Panc1 (cell line): ENCODE measurements at regions not wholly inside any gene's neighbourhood (a gene's known extent, or its start where the extent isn't known, plus 50 kb on each side); places are given as distances from the start of the nearest gene placed in this dataset.

Experiments
- ATAC-seq: fragments of 200-7000 bp; cut with Tn5 transposase; 2 replicates; pipeline ENCODE4 v1.9.1; 2020; ENCODE audit warnings: mild to moderate bottlenecking, moderate library complexity
- BruUV-seq: library from RNA; stranded (reverse); fragments of 400-500 nt; replicated peaks from 2 replicates; lab custom pipeline; 2021; lab: Mats Ljungman, UMichigan
- CTCF ChIA-PET: fragments of 300-600 bp; sonication (Branson Sonifier 250); formaldehyde crosslinking; loops from one replicate; lab custom pipeline; 2022; ENCODE audit warnings: antibody characterized with exemption; lab: Charles Lee
- POLR2A ChIA-PET: fragments of 300-600 bp; sonication (Branson Sonifier 250); formaldehyde crosslinking; loops from one replicate; lab custom pipeline; 2022; ENCODE audit warnings: antibody characterized with exemption; lab: Charles Lee
- DNase-seq: peaks from one replicate; pipeline ENCODE4 v3.0.0-alpha.2; 2010; ENCODE audit warnings: low read depth, low spot score
- H3K27ac ChIP-seq: 2 replicates; pipeline ENCODE4 v1.5.1; 2011; ENCODE audit warnings: mild to moderate bottlenecking, low read length, inconsistent platforms
- H3K27me3 ChIP-seq: fragments of 200-500 bp; sonication (Bioruptor generic); 2 replicates; pipeline ENCODE4 v1.6.0; 2014; ENCODE audit warnings: low read length, inconsistent platforms; ENCODE audit not compliant: control insufficient read depth, insufficient read depth
- H3K36me3 ChIP-seq: fragments of 200-500 bp; sonication (Bioruptor generic); 2 replicates; pipeline ENCODE4 v1.5.1; 2014; ENCODE audit warnings: inconsistent platforms, mild to moderate bottlenecking, low read length, moderate library complexity; ENCODE audit not compliant: control insufficient read depth, insufficient read depth
- H3K4me1 ChIP-seq: 2 replicates; pipeline ENCODE4 v1.5.1; 2011; ENCODE audit warnings: inconsistent platforms, mild to moderate bottlenecking, low read length, moderate library complexity; ENCODE audit not compliant: control insufficient read depth, insufficient read depth
- H3K4me3 ChIP-seq, 2 experiments: 2 replicates each; pipeline ENCODE4 v1.5.1; 2011 to 2012; ENCODE audit warnings: low read depth in 2 of 2, low read length in 2 of 2, mild to moderate bottlenecking in 2 of 2, inconsistent platforms in 1 of 2, moderate library complexity in 1 of 2
- H3K9me3 ChIP-seq: fragments of 200-500 bp; sonication (Bioruptor generic); 2 replicates; pipeline ENCODE4 v1.5.1; 2014; ENCODE audit warnings: low read depth, mild to moderate bottlenecking, inconsistent platforms, low read length, moderate library complexity; ENCODE audit not compliant: control insufficient read depth, insufficient read depth
- POLR2AphosphoS5 ChIP-seq: IDR thresholded peaks from 2 replicates; pipeline ENCODE4 v1.6.1; 2012; ENCODE audit warnings: mild to moderate bottlenecking, low read depth, low read length, moderate library complexity
- SIN3A ChIP-seq: IDR thresholded peaks from 2 replicates; pipeline ENCODE4 v1.6.1; 2012; ENCODE audit warnings: low read depth, mild to moderate bottlenecking, low read length, moderate library complexity, borderline replicate concordance; ENCODE audit not compliant: insufficient read depth
- TCF7L2 ChIP-seq: IDR thresholded peaks from 2 replicates; pipeline ENCODE4 v1.6.1; 2011; ENCODE audit warnings: mild to moderate bottlenecking, low read depth, low read length, inconsistent platforms
- in situ Hi-C: cut with HindIII; loops from 2 replicates; pipeline ENCODE4 v1.10.0; 2016; ENCODE audit warnings: low sequenced_read_pairs, low pct_unique_long_range_greater_than_20kb
- intact Hi-C: fragments of 100-400 bp; cut with micrococcal nuclease; formaldehyde crosslinking; loops from one replicate; pipeline ENCODE4 v1.10.0; 2022; ENCODE audit not compliant: unreplicated experiment
- TF ChIP-seq, protein P1 (sequence below), 2 experiments: IDR thresholded peaks; 2 replicates each; pipeline ENCODE4 v1.6.1; 2011 to 2012; ENCODE audit warnings: low read depth in 2 of 2, control low read depth in 1 of 2, low read length in 1 of 2, mild to moderate bottlenecking in 1 of 2, moderate library complexity in 1 of 2; ENCODE audit not compliant: insufficient read depth in 1 of 2
- TF ChIP-seq, protein P2 (sequence below): fragments of 450-650 bp; IDR thresholded peaks from 2 replicates; pipeline ENCODE4 v1.5.1; 2017; ENCODE audit warnings: mild to moderate bottlenecking

DNA sequence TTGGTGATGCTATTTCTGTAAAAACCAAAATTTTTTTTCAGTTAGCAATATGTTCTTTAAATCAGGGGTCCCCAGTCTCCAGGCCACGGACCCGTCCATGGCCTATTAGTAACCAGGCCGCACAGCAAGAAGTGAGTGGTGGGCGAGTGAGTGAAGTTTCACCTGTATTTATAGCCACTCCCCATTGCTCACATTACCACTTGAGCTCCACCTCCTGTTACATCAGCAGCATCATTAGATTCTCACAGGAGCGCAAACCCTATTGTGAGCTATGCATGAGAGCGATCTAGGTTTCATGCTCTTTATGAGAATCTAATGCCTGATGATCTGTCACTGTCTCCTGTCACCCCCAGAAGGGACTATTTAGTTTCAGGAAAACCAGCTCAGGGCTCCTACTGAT, 58.9 kb upstream of the SLC7A1 start:
- Histone ChIP-seq H3K4me3 (no peak overlapping the region), H3K36me3 (no peaks in the 10 kb centered on the region), H3K27me3 (0 out of 2 replicates have a peak, but pooled peaks cover 2% of the 10 kb centered on the region), H3K27ac (no peak overlapping the region), H3K4me1 (no peaks in the 10 kb centered on the region), H3K9me3 (no peaks in the 10 kb centered on the region)
- TF ChIP-seq POLR2AphosphoS5 (no peak), TCF7L2 (no peak), SIN3A (no peak)
- TF ChIP-seq, protein P1, sequence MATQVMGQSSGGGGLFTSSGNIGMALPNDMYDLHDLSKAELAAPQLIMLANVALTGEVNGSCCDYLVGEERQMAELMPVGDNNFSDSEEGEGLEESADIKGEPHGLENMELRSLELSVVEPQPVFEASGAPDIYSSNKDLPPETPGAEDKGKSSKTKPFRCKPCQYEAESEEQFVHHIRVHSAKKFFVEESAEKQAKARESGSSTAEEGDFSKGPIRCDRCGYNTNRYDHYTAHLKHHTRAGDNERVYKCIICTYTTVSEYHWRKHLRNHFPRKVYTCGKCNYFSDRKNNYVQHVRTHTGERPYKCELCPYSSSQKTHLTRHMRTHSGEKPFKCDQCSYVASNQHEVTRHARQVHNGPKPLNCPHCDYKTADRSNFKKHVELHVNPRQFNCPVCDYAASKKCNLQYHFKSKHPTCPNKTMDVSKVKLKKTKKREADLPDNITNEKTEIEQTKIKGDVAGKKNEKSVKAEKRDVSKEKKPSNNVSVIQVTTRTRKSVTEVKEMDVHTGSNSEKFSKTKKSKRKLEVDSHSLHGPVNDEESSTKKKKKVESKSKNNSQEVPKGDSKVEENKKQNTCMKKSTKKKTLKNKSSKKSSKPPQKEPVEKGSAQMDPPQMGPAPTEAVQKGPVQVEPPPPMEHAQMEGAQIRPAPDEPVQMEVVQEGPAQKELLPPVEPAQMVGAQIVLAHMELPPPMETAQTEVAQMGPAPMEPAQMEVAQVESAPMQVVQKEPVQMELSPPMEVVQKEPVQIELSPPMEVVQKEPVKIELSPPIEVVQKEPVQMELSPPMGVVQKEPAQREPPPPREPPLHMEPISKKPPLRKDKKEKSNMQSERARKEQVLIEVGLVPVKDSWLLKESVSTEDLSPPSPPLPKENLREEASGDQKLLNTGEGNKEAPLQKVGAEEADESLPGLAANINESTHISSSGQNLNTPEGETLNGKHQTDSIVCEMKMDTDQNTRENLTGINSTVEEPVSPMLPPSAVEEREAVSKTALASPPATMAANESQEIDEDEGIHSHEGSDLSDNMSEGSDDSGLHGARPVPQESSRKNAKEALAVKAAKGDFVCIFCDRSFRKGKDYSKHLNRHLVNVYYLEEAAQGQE (IDR thresholded peaks at IDR 0.05; ENCODE audit: insufficient read depth in 1 of 2, low read depth in 2 of 2, low read length in 1 of 2), result no peak
- TF ChIP-seq, protein P2, sequence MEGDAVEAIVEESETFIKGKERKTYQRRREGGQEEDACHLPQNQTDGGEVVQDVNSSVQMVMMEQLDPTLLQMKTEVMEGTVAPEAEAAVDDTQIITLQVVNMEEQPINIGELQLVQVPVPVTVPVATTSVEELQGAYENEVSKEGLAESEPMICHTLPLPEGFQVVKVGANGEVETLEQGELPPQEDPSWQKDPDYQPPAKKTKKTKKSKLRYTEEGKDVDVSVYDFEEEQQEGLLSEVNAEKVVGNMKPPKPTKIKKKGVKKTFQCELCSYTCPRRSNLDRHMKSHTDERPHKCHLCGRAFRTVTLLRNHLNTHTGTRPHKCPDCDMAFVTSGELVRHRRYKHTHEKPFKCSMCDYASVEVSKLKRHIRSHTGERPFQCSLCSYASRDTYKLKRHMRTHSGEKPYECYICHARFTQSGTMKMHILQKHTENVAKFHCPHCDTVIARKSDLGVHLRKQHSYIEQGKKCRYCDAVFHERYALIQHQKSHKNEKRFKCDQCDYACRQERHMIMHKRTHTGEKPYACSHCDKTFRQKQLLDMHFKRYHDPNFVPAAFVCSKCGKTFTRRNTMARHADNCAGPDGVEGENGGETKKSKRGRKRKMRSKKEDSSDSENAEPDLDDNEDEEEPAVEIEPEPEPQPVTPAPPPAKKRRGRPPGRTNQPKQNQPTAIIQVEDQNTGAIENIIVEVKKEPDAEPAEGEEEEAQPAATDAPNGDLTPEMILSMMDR, result no peak
- BruUV-seq, result no TSS peak
- DNase-seq (no peak), ATAC-seq (no peak)
- POLR2A ChIA-PET, result no interaction called here
- CTCF ChIA-PET, result no interaction called here
- intact Hi-C loops, result no loop called here
- in situ Hi-C loops, result no loop called here

GRCh38 chr13:29648760-29649159, 53.3 kb upstream of the SLC7A1 start:
- BruUV-seq, result no TSS peak
- CTCF ChIA-PET, result no interaction called here
- no peaks in the 10 kb centered on the region for H3K9me3 ChIP-seq
- no peak overlapping the region for H3K4me3 ChIP-seq
- peaks cover 6% of the 10 kb centered on the region; the same call in 1 of the 2 replicates for H3K27me3 ChIP-seq
- H3K27ac ChIP-seq, result no peak overlapping the region
- no peak for ATAC-seq
- in situ Hi-C loops (no loop called here), intact Hi-C loops (no loop called here)
- no peak for TF ChIP-seq SIN3A
- TF ChIP-seq, protein P2, result no peak
- POLR2A ChIA-PET, result no interaction called here
- no peaks in the 10 kb centered on the region for H3K36me3 ChIP-seq
- no peak for DNase-seq
- H3K4me1 ChIP-seq, result no peaks in the 10 kb centered on the region
